Adrenal gland (tissue), 5 donors: ENCODE measurements at regions not wholly inside any gene's neighbourhood (a gene's known extent, or its start where the extent isn't known, plus 50 kb on each side); places are given as distances from the start of the nearest gene placed in this dataset.

ENCODE experiments used
- POLR2A ChIP-seq, 2 donors: fragments of 450-650 bp; IDR thresholded peaks; one replicate each; pipeline ENCODE4 v1.6.1; 2017; ENCODE audit warnings: antibody characterized with exemption in 2 of 2, mild to moderate bottlenecking in 2 of 2, moderate library complexity in 1 of 2
- TF ChIP-seq, protein P1 (sequence below), 6 experiments: fragments of 450-650 bp in 4 of 6; fragments of 200-600 bp in 2 of 6; sonication (generic) in 1 of 6; IDR thresholded peaks; 1 replicate in 5 of 6; 2 replicates in 1 of 6; pipeline versions ENCODE4 v1.5.1 to v1.8.0; 2016 to 2021; ENCODE audit warnings: antibody characterized with exemption in 6 of 6, mild to moderate bottlenecking in 2 of 6, moderate library complexity in 1 of 6
- donor health status: DM: no; HTN: no; CAD: no.

GRCh38 chr21:27129215-27129614 lies 162.3 kb upstream of the ADAMTS5 start:
- TF ChIP-seq, protein P1, sequence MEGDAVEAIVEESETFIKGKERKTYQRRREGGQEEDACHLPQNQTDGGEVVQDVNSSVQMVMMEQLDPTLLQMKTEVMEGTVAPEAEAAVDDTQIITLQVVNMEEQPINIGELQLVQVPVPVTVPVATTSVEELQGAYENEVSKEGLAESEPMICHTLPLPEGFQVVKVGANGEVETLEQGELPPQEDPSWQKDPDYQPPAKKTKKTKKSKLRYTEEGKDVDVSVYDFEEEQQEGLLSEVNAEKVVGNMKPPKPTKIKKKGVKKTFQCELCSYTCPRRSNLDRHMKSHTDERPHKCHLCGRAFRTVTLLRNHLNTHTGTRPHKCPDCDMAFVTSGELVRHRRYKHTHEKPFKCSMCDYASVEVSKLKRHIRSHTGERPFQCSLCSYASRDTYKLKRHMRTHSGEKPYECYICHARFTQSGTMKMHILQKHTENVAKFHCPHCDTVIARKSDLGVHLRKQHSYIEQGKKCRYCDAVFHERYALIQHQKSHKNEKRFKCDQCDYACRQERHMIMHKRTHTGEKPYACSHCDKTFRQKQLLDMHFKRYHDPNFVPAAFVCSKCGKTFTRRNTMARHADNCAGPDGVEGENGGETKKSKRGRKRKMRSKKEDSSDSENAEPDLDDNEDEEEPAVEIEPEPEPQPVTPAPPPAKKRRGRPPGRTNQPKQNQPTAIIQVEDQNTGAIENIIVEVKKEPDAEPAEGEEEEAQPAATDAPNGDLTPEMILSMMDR (IDR thresholded peaks at IDR 0.05): no peak
- TF ChIP-seq POLR2A (IDR thresholded peaks at IDR 0.05): no peak
